GM23338 (cell line): ENCODE measurements at regions not wholly inside any gene's neighbourhood (a gene's known extent, or its start where the extent isn't known, plus 50 kb on each side); places are given as distances from the start of the nearest gene placed in this dataset.

Source experiments
- CREB1 ChIP-seq: fragments of 250-450 bp; sonication (Bioruptor Pico); IDR thresholded peaks from 2 replicates; pipeline ENCODE4 v1.5.0; 2020; ENCODE audit warnings: low read depth, mild to moderate bottlenecking, moderate library complexity
- EZH2 ChIP-seq: fragments of 200-600 bp; sonication (generic); IDR thresholded peaks from one replicate; pipeline ENCODE4 v1.8.0; 2017; ENCODE audit warnings: antibody characterized with exemption, mild to moderate bottlenecking, low read depth; ENCODE audit not compliant: unreplicated experiment
- EZH2phosphoT487 ChIP-seq: fragments of 200-600 bp; sonication (generic); IDR thresholded peaks from one replicate; pipeline ENCODE4 v1.8.1; 2018; ENCODE audit warnings: antibody characterized with exemption; ENCODE audit not compliant: unreplicated experiment
- JUNB ChIP-seq: IDR thresholded peaks from one replicate; pipeline ENCODE4 v1.6.1; 2016; ENCODE audit warnings: antibody characterized with exemption; ENCODE audit not compliant: unreplicated experiment
- NANOG ChIP-seq: IDR thresholded peaks from 2 replicates; pipeline ENCODE4 v1.6.1; 2016; ENCODE audit warnings: antibody characterized with exemption, borderline replicate concordance
- POLR2AphosphoS5 ChIP-seq: IDR thresholded peaks from 2 replicates; pipeline ENCODE4 v1.6.1; 2016; ENCODE audit warnings: antibody characterized with exemption, low read depth
- STAT1 ChIP-seq: IDR thresholded peaks from one replicate; pipeline ENCODE4 v1.6.1; 2016; ENCODE audit warnings: antibody characterized with exemption; ENCODE audit not compliant: unreplicated experiment
- ZNF114 ChIP-seq: fragments of 250-450 bp; sonication (Bioruptor Pico); IDR thresholded peaks from 2 replicates; pipeline ENCODE4 v1.5.0; 2020; ENCODE audit warnings: mild to moderate bottlenecking, moderate library complexity
- ZNF331 ChIP-seq: fragments of 250-450 bp; sonication (Bioruptor Pico); IDR thresholded peaks from 2 replicates; pipeline ENCODE4 v1.5.0; 2020; ENCODE audit warnings: low read depth, mild to moderate bottlenecking, moderate library complexity
- TF ChIP-seq, protein P1 (sequence below), 2 experiments: fragments of 200-600 bp in 1 of 2; sonication (generic) in 1 of 2; conservative IDR thresholded peaks; 2 replicates each; pipeline versions ENCODE4 v1.5.1 to v1.6.1; 2016 to 2017; ENCODE audit warnings: antibody characterized with exemption in 2 of 2, low read depth in 2 of 2, mild to moderate bottlenecking in 2 of 2, moderate library complexity in 1 of 2
- TF ChIP-seq, protein P2 (sequence below): IDR thresholded peaks from one replicate; pipeline ENCODE4 v1.6.1; 2018; ENCODE audit warnings: antibody characterized with exemption; ENCODE audit not compliant: unreplicated experiment
- TF ChIP-seq, protein P3 (sequence below): IDR thresholded peaks from 2 replicates; pipeline ENCODE4 v1.6.1; 2016; ENCODE audit warnings: antibody characterized with exemption
- TF ChIP-seq, protein P4 (sequence below): fragments of 250-450 bp; sonication (Bioruptor Pico); IDR thresholded peaks from 2 replicates; pipeline ENCODE4 v1.5.0; 2020; ENCODE audit warnings: mild to moderate bottlenecking, moderate library complexity

DNA sequence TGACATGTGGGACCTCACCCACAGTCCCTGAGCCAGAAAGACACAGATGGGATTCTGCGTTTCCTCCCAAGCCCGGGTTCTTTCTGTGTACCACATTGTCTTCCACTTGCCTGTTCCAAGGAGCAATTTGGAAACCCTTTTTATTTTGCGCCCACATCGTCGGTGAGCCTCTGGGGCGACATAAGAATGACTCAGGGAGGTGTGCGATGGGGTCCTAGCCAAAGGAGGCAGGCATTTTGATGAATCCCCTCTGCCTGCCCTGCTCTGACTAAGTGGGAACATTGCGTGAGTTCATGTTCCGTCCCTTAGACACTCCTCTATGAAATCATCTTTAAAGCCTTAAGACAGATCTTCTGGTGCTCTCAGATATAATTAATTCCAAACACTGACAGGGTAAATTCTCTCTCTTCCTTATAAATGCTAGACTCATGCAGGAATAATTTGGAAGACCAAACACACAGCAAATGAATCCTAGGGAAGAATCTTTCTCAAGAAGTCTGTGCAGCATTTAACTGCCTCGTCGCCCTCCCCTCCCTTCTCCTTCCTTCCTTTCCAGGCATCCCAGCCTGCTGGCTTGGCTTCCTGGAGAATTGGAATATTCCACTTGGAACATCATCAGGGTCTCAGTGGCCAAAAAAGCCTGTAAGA lies 52.7 kb upstream of the FOXF1 start:
- TF ChIP-seq, protein P1, sequence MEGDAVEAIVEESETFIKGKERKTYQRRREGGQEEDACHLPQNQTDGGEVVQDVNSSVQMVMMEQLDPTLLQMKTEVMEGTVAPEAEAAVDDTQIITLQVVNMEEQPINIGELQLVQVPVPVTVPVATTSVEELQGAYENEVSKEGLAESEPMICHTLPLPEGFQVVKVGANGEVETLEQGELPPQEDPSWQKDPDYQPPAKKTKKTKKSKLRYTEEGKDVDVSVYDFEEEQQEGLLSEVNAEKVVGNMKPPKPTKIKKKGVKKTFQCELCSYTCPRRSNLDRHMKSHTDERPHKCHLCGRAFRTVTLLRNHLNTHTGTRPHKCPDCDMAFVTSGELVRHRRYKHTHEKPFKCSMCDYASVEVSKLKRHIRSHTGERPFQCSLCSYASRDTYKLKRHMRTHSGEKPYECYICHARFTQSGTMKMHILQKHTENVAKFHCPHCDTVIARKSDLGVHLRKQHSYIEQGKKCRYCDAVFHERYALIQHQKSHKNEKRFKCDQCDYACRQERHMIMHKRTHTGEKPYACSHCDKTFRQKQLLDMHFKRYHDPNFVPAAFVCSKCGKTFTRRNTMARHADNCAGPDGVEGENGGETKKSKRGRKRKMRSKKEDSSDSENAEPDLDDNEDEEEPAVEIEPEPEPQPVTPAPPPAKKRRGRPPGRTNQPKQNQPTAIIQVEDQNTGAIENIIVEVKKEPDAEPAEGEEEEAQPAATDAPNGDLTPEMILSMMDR (conservative IDR thresholded peaks at IDR 0.05; ENCODE audit: low read depth in 2 of 2): no peak
- TF ChIP-seq EZH2 (no peak), CREB1 (CRISPR knock-in tag) (no peak), POLR2AphosphoS5 (no peak), EZH2phosphoT487 (no peak), JUNB (no peak), ZNF331 (CRISPR knock-in tag) (no peak), STAT1 (no peak), NANOG (no peak), ZNF114 (CRISPR knock-in tag) (no peak)
- TF ChIP-seq, protein P2, sequence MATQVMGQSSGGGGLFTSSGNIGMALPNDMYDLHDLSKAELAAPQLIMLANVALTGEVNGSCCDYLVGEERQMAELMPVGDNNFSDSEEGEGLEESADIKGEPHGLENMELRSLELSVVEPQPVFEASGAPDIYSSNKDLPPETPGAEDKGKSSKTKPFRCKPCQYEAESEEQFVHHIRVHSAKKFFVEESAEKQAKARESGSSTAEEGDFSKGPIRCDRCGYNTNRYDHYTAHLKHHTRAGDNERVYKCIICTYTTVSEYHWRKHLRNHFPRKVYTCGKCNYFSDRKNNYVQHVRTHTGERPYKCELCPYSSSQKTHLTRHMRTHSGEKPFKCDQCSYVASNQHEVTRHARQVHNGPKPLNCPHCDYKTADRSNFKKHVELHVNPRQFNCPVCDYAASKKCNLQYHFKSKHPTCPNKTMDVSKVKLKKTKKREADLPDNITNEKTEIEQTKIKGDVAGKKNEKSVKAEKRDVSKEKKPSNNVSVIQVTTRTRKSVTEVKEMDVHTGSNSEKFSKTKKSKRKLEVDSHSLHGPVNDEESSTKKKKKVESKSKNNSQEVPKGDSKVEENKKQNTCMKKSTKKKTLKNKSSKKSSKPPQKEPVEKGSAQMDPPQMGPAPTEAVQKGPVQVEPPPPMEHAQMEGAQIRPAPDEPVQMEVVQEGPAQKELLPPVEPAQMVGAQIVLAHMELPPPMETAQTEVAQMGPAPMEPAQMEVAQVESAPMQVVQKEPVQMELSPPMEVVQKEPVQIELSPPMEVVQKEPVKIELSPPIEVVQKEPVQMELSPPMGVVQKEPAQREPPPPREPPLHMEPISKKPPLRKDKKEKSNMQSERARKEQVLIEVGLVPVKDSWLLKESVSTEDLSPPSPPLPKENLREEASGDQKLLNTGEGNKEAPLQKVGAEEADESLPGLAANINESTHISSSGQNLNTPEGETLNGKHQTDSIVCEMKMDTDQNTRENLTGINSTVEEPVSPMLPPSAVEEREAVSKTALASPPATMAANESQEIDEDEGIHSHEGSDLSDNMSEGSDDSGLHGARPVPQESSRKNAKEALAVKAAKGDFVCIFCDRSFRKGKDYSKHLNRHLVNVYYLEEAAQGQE: no peak
- TF ChIP-seq, protein P3, sequence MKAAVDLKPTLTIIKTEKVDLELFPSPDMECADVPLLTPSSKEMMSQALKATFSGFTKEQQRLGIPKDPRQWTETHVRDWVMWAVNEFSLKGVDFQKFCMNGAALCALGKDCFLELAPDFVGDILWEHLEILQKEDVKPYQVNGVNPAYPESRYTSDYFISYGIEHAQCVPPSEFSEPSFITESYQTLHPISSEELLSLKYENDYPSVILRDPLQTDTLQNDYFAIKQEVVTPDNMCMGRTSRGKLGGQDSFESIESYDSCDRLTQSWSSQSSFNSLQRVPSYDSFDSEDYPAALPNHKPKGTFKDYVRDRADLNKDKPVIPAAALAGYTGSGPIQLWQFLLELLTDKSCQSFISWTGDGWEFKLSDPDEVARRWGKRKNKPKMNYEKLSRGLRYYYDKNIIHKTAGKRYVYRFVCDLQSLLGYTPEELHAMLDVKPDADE: no peak
- TF ChIP-seq, protein P4, sequence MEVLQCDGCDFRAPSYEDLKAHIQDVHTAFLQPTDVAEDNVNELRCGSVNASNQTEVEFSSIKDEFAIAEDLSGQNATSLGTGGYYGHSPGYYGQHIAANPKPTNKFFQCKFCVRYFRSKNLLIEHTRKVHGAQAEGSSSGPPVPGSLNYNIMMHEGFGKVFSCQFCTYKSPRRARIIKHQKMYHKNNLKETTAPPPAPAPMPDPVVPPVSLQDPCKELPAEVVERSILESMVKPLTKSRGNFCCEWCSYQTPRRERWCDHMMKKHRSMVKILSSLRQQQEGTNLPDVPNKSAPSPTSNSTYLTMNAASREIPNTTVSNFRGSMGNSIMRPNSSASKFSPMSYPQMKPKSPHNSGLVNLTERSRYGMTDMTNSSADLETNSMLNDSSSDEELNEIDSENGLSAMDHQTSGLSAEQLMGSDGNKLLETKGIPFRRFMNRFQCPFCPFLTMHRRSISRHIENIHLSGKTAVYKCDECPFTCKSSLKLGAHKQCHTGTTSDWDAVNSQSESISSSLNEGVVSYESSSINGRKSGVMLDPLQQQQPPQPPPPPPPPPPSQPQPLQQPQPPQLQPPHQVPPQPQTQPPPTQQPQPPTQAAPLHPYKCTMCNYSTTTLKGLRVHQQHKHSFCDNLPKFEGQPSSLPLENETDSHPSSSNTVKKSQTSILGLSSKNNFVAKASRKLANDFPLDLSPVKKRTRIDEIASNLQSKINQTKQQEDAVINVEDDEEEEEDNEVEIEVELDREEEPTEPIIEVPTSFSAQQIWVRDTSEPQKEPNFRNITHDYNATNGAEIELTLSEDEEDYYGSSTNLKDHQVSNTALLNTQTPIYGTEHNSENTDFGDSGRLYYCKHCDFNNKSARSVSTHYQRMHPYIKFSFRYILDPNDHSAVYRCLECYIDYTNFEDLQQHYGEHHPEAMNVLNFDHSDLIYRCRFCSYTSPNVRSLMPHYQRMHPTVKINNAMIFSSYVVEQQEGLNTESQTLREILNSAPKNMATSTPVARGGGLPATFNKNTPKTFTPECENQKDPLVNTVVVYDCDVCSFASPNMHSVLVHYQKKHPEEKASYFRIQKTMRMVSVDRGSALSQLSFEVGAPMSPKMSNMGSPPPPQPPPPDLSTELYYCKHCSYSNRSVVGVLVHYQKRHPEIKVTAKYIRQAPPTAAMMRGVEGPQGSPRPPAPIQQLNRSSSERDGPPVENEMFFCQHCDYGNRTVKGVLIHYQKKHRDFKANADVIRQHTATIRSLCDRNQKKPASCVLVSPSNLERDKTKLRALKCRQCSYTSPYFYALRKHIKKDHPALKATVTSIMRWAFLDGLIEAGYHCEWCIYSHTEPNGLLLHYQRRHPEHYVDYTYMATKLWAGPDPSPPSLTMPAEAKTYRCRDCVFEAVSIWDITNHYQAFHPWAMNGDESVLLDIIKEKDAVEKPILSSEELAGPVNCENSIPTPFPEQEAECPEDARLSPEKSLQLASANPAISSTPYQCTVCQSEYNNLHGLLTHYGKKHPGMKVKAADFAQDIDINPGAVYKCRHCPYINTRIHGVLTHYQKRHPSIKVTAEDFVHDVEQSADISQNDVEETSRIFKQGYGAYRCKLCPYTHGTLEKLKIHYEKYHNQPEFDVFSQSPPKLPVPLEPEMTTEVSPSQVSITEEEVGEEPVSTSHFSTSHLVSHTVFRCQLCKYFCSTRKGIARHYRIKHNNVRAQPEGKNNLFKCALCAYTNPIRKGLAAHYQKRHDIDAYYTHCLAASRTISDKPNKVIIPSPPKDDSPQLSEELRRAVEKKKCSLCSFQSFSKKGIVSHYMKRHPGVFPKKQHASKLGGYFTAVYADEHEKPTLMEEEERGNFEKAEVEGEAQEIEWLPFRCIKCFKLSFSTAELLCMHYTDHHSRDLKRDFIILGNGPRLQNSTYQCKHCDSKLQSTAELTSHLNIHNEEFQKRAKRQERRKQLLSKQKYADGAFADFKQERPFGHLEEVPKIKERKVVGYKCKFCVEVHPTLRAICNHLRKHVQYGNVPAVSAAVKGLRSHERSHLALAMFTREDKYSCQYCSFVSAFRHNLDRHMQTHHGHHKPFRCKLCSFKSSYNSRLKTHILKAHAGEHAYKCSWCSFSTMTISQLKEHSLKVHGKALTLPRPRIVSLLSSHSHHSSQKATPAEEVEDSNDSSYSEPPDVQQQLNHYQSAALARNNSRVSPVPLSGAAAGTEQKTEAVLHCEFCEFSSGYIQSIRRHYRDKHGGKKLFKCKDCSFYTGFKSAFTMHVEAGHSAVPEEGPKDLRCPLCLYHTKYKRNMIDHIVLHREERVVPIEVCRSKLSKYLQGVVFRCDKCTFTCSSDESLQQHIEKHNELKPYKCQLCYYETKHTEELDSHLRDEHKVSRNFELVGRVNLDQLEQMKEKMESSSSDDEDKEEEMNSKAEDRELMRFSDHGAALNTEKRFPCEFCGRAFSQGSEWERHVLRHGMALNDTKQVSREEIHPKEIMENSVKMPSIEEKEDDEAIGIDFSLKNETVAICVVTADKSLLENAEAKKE: no peak
